Suppressor macrophage treated with lipopolysaccharide for 1 hour (primary cell): ENCODE measurements at regions not wholly inside any gene's neighbourhood (a gene's known extent, or its start where the extent isn't known, plus 50 kb on each side); places are given as distances from the start of the nearest gene placed in this dataset.

Experiments used
- DNase-seq, 3 donors: peaks; one replicate each; pipeline ENCODE4 v3.0.0-alpha.2; 2020 to 2022

DNA sequence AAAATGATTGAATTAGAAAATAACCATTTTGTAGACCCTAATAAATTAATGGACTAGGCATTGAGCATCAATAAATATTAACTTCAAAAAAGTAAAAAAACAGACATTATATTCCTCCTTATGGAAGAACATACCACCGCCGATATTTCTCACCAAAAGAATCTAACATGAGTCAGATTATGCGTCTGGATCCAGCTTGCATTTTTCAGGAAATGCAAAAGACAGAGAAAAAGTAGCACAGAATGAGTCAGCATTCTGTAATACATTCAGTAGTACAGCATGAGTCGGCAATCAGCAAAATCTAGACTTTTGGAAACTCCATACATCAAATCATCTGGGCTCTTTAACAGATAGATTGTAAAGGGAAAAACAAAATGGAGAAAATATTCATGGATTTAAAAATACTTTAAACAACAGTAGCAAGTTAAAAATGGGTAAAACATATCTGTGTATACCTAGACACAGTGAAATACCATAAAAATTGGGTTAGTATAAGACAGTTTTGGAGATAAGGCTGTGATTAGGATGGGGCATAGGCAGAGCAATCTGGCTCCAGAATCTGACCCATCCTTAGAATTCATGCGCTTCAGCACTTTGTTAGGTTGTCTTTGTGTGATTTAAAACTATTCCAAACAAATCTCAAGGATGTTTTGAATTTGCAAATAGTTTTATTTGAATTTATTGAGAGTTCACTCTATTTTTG is 633.0 kb upstream of the FAM241A start:
- DNase-seq, result peak in 2 of 3 donors; percentile 3 to 34

DNA sequence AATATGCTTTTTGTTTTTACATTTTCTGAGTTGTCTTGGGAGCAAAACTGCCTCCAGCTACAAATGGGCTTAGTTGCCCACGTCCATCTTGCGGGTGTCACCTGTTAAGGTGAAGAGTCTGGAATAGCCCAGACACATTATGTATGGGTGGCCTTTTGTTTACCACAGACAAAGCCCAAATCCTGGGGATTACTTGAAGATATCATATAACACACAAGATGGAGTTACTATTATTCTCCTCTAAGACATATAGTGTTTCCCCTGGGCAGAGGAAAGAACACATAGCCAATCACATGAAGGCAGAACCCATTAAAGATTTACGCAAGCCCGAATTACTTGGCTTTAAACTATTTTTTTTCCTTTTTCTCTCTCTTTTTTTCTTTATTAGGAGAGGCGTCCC is 625.6 kb upstream of the FAM241A start:
- DNase-seq, result no peak

DNA sequence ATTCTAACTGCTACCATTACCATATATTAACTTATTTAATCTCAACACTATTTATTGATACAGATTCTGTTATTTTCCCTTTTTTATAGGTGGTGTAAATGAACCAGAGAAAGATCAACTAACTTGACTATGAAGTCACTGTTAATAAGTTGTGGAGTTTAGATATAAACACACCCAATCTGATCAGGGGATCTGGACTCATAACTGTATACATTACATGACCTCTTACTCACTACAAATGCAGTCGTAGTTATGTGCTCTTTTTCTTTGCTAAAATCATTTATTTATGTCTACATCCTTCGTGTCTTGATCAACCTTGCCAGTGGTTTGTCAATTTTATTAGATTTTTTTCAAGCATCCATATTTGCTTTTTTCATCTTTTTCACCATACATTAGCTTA is 614.8 kb upstream of the FAM241A start:
- DNase-seq, result no peak

DNA sequence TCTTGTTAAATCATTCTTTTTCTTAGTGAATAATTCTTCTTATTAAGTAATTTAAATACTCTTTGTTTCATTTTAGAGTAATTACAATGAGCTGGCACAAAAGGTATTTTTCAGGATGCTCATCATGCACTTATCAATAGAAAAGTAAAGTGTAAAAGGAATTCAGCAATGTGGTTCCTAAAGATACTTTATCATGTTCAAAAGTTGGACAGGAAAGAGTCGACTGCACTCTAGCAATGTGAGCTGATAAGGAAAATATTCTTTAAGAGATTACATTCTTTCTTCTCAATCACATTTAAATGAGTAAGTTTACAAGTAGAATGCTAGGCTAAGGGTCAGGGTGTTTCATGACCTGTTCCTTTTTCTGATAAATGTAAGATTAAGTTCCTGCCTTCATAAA is 609.5 kb upstream of the FAM241A start:
- DNase-seq, result no peak

DNA sequence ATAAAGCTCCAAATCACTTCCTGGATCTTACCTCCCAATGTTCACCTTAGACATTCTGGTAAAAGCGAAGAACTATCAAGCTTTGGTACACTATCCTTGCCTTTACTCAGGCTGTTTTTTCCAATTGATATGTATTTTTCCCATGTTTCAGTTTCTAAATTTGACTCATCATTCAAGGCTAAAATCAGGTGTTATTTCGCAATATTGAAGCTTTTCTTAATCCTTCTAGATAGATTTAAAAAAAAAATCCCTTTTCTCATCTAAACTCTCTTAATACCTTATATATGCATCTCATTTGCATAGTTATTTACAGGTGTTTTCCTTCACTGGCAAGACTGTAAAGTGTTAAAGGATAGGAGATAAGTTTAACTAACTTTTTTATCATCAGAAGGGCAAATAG is 608.1 kb upstream of the FAM241A start:
- no peak for DNase-seq

DNA sequence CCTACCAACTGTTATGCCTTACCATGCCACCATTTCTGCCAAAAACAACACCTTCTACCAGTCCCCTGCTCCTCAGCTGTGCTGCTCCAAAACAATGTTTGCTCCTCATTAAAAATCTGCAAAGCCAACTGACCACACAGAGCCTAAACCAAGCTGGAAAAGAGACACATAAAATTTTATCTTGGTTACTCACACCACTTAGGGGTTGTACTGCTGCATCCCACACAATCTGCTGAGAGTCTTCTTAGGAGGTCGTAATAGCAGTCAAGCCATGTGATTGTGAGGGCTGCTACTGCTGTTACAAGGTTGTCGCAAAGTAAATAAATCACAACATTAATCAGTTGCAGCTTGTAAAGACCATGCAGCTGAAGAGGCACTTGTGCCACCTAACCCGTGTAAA is 607.4 kb upstream of the FAM241A start:
- DNase-seq, result no peak

DNA sequence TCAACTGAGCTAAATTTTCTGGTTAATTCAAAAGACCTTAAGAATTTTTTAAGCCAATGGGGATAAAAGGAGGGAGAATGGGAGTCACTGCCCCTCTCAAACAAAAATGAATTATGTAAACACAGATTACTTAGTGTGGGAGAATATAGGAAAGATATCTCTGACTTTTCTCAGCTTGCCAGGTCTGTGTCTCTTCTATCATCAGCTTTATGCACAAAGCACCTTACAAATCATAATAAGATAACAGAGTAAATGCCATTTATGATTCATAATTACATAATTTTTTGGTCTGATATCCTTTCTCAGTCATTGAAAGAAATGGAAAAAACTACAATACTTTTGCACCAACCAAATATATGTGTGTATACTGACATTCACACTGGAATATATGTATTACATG is 604.6 kb upstream of the FAM241A start:
- DNase-seq, result no peak

DNA sequence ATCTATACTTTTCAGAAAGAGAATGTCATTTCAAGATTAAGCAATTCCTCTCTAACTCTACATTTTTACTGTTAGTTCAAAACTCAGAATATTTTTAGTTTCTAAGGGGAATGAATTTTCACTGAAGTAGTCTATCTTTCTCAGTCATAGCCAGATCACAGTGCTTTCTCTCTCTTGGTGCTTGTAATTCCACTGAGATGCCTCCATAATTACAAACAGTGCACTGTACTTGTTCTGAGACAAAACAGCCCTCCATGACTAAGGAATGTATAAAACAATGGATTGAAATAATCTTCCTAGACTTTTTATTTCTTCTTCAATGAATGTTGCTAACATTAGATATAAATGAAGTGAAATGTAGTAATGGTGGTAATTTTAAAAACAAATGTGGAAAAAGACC is 603.2 kb upstream of the FAM241A start:
- DNase-seq, result no peak

DNA sequence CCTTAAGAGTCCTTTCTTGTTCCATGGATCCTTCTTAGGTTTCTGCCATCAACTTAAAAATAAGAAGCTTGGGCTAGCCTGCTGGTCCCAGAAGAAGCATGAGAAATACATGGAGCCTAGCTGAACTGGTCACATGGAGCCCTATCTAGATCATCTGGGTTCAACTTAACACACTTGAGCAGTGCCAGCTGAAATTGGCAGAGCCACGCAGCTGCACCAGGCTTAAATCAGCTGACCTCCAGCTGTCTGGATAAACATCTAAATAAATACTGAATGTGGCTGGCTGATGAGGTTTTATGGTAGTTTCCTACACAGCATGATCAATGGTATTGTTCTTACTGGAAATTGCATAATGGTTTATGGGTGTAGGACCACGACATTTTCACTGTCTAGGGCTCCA is 598.4 kb upstream of the FAM241A start:
- DNase-seq, result no peak

DNA sequence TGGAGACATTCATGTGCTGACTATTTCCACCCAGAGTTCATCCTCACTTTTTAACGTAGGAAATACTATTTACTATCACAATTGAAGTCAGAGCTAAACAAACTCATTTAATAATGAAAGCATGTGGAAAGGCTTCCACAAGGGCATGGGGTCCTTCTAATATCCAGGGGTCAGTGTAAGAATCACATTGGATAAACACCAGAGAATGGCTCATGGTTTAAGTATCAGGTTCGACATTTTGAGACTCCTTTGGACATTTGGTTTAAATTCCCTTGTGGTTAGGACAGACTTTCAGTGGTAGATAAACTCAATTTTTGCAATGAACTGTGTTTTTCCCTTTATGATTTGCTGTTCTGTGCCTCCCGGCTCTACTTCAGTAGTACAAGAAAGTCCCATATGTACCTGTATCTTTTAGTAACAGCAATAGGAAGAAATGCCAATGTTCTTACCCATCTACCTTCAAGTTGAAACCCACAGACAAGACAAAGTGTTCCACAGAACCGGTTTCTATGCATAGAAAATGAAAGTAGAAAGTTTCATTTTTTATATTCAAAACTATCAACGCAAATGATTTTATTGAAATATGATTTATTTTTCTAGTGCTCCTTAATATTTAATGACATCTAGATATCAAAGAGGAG is 589.0 kb upstream of the FAM241A start:
- no peak for DNase-seq

DNA sequence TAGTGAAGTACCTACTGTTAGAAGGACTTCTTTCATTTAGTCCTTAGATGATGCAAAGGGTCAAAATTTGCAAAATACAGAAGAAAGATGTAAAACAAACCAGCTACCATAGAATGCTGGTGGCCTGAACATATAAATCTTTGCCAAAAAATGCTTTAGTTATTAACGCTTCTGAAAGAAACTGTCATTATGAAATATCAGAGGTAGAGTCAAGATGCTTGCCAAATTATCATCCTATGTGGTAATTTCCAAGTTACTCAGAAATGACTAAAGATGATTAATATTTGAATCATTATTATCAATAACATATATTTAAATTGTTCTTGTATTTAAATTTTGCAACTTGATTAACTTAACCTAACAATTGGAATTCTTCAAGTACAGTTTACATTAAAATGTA is 588.4 kb upstream of the FAM241A start:
- DNase-seq, result no peak

DNA sequence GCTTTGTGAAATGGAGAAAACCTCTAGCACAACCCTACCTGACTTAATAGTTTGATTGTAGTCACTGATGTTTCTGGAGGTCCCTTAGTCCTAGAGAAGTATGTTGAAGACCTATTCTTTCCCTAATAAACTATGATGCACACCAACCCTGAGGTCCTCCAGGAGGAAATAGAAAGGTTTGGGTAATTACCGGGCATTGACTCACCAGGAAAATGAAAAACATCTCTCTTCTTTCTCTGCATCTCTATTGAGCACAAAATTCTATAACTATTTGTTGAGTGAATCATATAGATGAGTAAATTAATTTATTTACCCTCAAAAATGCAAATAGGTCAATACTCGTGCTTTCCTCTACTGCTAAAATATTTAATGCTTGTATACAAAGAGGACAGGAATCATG is 582.4 kb upstream of the FAM241A start:
- no peak for DNase-seq

DNA sequence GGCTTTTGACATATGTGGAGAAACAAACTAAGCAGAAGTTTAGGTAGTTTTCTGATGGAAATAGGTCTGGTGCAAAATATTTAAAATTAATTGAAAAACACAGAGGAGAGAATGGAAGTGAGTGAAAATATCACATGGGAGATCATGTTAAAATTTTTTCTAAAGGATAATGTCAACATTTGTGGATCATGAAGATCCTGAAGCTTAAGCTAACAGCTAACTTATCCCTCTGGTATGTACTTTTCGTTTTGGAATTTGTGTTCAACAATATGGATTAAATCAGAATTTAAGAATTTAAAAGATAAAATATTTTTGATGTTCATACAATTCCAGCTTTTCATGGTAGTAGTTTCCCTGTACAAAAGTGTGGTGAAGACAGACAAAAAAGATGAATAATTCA is 572.8 kb upstream of the FAM241A start:
- no peak for DNase-seq

DNA sequence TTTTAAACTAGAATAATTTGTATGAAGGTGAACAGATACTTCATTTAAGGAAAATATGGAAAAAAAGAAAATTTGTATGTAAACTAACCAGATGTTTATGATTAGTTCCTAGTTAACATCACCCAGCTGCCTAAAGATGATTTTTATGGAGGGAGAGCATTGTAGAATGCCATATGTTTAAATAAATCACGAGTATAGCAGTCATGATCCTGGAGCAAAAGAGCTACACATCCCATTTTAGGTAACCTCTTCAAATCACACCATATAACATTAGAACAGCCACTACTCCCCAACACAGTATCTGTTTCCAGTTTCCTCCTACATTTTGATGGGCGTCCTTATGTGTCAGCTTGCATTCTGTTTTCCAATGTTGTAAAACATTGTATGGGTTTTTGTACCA is 571.9 kb upstream of the FAM241A start:
- DNase-seq, result no peak

DNA sequence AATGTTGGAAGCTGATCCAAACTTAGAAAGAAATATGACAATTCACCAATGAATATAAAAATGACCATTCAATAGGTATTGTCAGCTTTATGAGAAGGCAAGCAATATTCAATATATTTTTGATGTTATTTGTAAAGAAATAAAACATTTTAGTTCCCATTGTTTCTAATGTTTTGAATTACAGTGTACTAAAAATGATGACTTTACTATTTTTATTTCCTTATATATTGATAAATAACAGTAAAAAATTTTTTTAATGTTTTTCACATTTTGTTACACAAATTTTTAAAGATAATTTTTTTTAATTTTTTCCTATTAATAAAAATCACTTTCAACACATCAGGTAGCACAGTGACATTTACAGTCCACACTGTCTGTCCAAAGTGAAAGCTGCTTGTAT is 565.5 kb upstream of the FAM241A start:
- no peak for DNase-seq

DNA sequence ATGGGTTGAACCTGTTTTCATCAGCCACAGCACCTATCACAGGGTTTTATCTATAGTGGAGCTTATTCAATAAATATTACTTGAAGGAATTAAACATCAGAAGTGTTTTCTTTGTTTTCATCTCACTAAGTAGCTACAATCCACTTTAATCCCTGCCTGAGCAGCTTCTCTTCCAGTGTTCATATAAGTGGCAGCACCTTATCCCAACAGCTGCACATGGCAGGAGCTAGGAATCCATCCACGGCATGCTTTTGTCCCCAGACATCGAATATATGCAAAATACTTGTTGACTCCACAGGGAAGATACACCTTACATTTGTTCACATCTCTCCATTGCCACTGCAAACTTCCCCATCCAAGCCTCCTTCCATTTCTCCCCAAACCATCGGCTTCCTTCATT is 549.8 kb upstream of the FAM241A start:
- peak in 1 of 3 donors; percentile 9 for DNase-seq

DNA sequence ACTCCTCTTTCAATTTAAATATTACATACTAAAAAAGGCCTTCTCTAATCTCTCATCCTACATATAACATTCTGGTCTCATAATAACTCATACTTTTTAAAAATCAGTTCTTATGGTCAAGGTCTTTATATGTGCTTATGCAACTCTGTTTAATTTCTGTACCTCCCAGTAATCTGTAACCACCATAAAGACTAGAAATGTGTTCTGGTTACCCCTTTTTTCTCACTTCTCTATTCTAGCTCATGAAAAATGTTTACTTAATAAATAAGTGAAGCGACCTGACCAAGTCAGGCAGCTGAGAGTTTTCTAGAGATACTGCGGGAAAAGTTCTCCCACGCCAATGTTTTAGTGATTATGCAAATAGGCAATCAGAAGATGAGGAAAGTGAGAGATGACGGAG is 548.8 kb upstream of the FAM241A start:
- no peak for DNase-seq

DNA sequence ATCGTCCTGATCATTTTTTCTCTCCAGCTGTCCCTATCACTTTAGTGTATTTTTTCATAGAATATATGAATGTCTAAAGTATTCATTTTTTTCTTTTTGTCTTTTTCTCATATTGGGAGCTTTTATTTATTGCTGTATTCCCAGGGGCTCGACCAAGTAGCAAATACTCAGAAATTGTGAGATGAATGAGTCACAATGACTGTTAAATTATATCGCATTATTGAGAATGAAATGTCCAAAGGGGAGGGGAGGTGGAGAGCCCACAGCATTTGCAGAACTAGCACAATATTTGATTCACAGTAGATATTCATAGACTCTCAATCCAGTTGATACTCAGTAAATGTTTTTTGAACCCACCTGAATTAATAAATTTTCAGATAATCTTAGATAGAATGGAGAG is 543.6 kb upstream of the FAM241A start:
- no peak for DNase-seq

DNA sequence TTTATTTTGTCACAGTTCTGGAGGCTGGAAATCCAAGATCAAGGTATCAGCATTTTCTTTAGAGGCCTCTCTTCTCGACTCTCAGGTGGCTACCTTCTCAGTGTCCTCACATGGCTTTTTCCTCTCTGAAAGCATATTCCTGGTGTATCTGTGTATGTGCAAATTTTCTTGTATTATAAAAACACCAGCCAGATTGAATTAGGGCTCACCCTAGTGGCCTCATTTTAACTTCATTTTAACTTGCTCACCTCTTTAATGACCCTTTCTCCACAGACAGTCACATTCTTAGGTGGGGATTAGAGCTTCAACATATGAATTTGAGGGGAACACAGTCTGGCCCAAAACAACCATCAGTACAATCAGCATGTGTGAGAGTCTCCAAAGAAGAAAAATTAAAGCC is 542.4 kb upstream of the FAM241A start:
- no peak for DNase-seq

DNA sequence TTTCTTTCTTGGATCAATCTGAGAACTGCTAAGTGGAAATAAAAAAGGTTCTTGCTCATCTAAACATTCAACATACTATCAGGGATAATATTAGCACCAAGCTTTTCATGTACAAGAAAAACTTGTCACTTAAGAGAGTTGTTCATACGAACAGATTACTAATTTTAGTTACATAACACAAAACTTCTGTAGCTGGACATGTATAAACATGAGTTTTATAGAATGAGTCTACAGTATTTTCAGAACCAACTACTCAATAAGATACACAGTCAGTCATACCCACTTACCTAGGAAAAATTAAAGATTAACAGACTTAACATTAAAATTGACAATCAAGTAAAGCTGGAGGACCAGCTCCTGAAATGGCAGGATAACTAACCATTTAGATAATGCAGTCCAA is 540.1 kb upstream of the FAM241A start:
- no peak for DNase-seq

DNA sequence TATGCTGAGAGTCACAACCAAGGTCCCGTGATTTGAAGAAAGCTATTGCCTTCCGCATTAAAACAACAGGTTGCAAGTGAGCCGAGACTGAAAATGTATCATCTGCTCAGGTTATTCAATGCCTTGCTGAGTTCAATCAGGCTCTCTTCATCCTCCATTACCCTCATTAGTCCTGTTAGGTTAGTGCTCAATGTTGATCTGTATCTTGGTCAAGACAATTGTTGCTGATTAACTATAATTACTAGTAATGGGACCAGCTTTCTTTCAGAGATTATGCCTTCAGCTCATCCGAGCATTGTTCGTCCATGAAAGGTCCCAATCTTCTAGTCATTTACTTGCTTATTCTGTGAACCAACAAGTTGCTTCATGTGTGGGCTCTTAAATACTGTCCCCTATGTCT is 534.6 kb upstream of the FAM241A start:
- DNase-seq, result peak in 1 of 3 donors; percentile 11

DNA sequence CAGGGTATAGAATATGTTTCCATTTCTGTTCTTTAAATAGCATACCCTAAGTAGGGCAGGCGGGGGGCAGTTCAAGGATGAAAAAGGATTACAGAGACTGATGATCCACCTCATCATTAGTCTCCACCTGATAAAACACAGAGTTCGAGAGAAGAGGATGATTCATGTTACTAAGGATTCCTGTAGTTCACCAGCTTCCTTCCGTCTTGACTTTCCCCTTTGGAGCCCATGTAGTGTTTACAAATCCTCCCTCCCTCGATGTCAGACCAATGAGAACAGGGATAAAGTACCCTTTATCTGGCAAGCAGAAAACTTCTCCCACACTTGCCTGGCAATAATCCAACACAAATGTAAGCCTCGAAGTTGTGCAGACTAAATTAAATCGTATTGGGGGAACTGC is 526.3 kb upstream of the FAM241A start:
- no peak for DNase-seq

DNA sequence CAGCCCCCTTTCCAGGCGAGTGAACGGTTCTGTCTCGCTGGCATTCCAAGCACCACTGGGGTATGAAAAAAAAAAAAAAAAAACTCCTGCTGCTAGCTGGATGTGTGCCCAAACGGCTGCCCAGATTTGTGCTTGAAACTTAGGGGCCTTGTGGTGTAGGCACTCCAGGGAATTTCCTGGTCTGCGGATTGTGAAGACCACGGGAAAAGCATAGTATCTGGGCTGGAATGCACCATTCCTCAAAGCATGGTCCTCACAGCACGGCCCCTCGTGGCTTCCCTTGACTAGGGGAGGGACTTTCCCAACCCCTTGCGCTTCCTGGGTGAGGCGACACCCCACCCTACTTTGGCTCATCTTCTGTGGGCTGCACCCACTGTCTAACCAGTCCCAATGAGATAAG is 516.8 kb upstream of the FAM241A start:
- no peak for DNase-seq

DNA sequence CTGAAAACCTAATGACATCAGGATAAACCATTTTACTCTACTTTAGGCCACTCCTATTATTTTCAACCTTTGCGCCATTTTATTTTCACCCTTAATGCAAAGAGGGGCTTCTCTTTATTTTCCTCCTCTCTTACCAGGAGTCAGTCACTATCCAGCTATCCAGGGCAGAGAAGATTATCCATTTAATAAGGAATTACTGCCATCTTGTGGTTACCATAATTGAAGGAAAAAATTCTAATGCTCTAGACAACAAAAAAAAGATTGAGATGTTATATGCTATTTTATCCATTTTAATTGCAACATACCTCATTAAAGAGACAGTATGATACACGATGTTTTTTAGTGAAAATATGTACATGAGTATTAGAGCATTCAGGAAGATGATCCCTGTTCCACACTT is 514.5 kb upstream of the FAM241A start:
- peak in 1 of 3 donors; percentile 29 for DNase-seq
